Activated naive CD8-positive, alpha-beta T cell treated with anti-CD3 and anti-CD28 coated beads, Interleukin-2, amount 10 ng/mL, durations not matched to agents 7 days and 5 days (primary cell): ENCODE measurements at regions not wholly inside any gene's neighbourhood (a gene's known extent, or its start where the extent isn't known, plus 50 kb on each side); places are given as distances from the start of the nearest gene placed in this dataset.

Experiments used
- ATAC-seq: fragments of 150-1000 bp; cut with Tn5 transposase; one replicate; pipeline ENCODE4 v1.10.0; 2021; ENCODE audit warnings: low read depth, moderate library complexity
- POLR2A ChIA-PET: fragments of 350-600 bp; sonication (Branson Sonifier 250); formaldehyde crosslinking; loops from one replicate; lab custom pipeline; 2021; ENCODE audit warnings: antibody characterized with exemption; lab: Charles Lee
- DNase-seq: peaks from one replicate; pipeline ENCODE4 v3.0.0; 2021
- H3K27ac Mint-ChIP-seq: one replicate; pipeline ENCODE4 v1.8.0; 2022; ENCODE audit warnings: mild to moderate bottlenecking, mixed read lengths
- H3K27me3 Mint-ChIP-seq: one replicate; pipeline ENCODE4 v1.8.0; 2022; ENCODE audit warnings: mild to moderate bottlenecking, moderate library complexity, mixed read lengths
- H3K36me3 Mint-ChIP-seq: one replicate; pipeline ENCODE4 v1.8.0; 2021; ENCODE audit warnings: mild to moderate bottlenecking, mixed read lengths
- H3K4me1 Mint-ChIP-seq: one replicate; pipeline ENCODE4 v1.8.0; 2021; ENCODE audit warnings: mixed read lengths
- H3K4me3 Mint-ChIP-seq: one replicate; pipeline ENCODE4 v1.8.0; 2022; ENCODE audit warnings: mild to moderate bottlenecking, moderate library complexity, mixed read lengths
- H3K9me3 Mint-ChIP-seq: one replicate; pipeline ENCODE4 v1.8.0; 2021; ENCODE audit warnings: mixed read lengths

DNA sequence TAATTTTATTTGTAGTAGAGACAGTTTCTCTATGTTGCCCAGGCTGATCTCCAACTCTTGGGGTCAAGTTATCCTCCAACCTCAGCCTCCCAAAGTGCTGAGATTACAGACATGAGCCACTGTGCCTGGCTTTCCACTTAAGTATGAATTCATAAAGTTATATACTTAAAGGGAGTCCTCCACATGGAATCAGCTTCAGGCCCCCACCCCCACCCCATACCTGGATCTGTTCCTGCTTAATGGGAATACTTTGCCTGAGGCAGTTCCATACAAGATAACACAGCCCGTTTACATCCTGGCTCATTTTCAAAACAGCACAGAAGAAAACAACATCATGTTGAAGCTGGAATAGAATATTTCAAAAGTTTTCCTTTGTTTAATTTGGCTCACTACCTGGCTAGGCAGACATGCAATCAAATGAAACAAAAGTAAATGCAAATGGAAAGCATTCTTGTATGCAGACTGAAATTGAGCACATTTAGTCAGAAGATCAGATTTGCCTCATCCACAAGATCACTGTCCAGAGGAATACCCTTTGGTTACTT lies 82.4 kb downstream of the FAT3 start:
- no peaks in the 10 kb centered on the region for H3K4me1 Mint-ChIP-seq

DNA sequence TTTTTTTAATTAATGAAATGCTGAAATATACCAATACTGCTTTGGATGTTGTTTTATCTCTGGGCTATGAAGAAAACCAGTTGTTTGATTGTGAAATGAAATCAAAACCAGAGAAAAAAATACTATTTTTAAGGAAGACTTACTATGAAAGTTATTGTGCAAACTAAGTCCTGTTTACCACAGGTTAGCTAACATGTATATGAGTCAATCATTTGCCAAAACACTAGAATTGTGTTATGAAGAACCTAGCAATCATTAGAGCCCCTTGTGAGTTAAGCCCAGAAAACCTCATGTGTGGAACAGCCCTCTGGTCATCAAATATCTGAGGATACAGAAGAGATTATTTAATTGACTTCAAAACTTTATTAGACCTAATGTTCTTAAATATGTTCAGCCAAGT lies 83.7 kb downstream of the FAT3 start:
- H3K27me3 Mint-ChIP-seq, result no peaks in the 10 kb centered on the region
- ATAC-seq (no peak), DNase-seq (no peak)
- POLR2A ChIA-PET, result no interaction called here
- no peaks in the 10 kb centered on the region for H3K4me1 Mint-ChIP-seq
- H3K4me3 Mint-ChIP-seq, result no peak overlapping the region
- H3K9me3 Mint-ChIP-seq, result no peaks in the 10 kb centered on the region
- no peaks in the 10 kb centered on the region for H3K36me3 Mint-ChIP-seq
- H3K27ac Mint-ChIP-seq, result no peak overlapping the region

More for the DNA sequence above, 82.4 kb downstream of the FAT3 start:
- no peak for ATAC-seq
- peaks cover 1% of the 10 kb centered on the region for H3K9me3 Mint-ChIP-seq
- H3K27ac Mint-ChIP-seq, result no peak overlapping the region
- H3K27me3 Mint-ChIP-seq, result no peaks in the 10 kb centered on the region
- no peaks in the 10 kb centered on the region for H3K36me3 Mint-ChIP-seq
- POLR2A ChIA-PET, result no interaction called here
- no peak for DNase-seq
- no peak overlapping the region for H3K4me3 Mint-ChIP-seq

DNA sequence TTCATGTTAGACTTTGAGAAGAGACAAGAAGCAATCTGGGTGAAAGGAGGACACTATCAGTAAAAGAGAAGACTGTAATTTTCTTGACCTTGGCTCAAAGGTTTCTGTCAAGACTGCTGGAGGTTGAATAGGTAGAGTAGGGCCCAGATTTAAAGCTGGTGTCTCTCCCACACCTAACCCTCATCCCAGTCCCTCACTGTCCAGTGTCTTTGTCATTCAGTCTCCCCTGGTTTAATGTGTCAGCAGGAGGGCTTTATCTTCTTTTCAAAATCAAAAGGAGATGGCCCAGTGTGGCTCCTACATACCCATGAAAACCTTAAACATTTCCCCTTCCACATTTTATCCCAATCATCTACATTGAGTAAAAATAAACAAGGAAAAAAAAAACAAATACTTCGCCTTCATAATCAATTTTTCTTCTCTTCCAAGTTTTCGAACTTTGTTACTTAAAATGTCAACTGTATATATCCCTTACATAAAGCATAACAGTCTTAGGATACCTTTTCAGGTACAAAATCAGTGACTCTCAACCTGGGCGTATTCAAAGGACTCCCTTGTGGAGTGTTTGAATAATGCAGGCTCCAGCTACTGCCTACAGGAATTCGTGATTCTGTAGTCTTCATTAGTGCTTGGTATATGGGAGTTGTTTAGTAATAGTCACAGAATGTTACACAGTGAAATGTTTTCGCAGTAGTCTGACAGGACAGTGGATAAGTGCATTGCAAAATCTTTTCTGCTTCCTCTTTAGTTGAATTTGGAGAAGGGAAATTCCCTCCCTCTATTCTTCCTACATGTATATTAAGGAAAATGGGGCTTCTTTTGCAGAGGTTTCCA lies 87.2 kb downstream of the FAT3 start:
- no peaks in the 10 kb centered on the region for H3K4me1 Mint-ChIP-seq
- H3K36me3 Mint-ChIP-seq, result no peaks in the 10 kb centered on the region
- POLR2A ChIA-PET, result no interaction called here
- H3K4me3 Mint-ChIP-seq, result no peak overlapping the region
- no peaks in the 10 kb centered on the region for H3K27me3 Mint-ChIP-seq
- H3K9me3 Mint-ChIP-seq, result no peaks in the 10 kb centered on the region
- ATAC-seq, result no peak
- DNase-seq, result no peak
- no peak overlapping the region for H3K27ac Mint-ChIP-seq

DNA sequence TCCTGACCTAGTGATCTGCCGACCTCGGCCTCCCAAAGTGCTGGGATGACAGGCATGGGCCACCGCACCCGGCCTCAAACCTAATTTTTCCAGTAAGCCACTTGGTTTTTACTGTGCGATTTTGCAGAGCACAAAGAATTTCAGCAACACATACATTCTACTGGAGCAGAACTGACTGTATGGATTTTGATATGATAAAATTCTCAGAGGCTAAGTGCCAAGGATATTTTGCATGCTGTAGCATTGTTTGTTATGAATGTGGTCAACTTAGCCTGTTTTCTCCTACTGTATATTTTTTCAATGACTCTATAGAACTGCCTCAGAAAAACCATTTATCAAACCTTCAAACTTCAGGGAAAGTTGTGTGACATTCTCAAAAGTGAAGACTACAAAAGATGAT lies 89.2 kb downstream of the FAT3 start:
- POLR2A ChIA-PET, result no interaction called here
- Mint-ChIP-seq H3K9me3 (no peaks in the 10 kb centered on the region), H3K27me3 (no peaks in the 10 kb centered on the region), H3K27ac (no peak overlapping the region), H3K4me3 (no peak overlapping the region), H3K4me1 (no peaks in the 10 kb centered on the region), H3K36me3 (no peaks in the 10 kb centered on the region)
- ATAC-seq (no peak), DNase-seq (no peak)

DNA sequence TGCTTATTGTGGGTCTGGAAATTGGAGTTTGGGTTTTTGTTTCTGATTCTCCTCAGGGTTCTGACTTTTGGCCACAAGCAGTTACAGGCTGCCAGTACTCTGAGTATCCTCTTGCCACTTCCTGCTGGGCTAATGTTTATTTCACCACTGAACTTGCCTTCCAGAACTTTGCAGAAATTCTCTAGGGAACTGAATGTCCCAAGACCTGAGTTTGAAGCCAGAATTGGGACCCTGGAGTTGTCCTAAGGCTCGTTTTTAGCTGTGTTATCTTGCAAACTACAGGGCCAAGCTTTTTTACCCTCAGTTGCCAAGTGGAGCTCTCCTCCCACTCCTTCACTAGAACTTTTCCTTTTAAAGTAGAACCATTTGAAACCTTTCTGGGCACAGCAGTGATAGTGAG lies 89.9 kb downstream of the FAT3 start:
- H3K4me1 Mint-ChIP-seq, result no peaks in the 10 kb centered on the region
- H3K27ac Mint-ChIP-seq, result no peak overlapping the region
- H3K36me3 Mint-ChIP-seq, result no peaks in the 10 kb centered on the region
- no peak for ATAC-seq
- H3K4me3 Mint-ChIP-seq, result no peak overlapping the region
- DNase-seq, result no peak
- POLR2A ChIA-PET, result no interaction called here
- H3K27me3 Mint-ChIP-seq, result no peaks in the 10 kb centered on the region
- H3K9me3 Mint-ChIP-seq, result peaks cover 2% of the 10 kb centered on the region

DNA sequence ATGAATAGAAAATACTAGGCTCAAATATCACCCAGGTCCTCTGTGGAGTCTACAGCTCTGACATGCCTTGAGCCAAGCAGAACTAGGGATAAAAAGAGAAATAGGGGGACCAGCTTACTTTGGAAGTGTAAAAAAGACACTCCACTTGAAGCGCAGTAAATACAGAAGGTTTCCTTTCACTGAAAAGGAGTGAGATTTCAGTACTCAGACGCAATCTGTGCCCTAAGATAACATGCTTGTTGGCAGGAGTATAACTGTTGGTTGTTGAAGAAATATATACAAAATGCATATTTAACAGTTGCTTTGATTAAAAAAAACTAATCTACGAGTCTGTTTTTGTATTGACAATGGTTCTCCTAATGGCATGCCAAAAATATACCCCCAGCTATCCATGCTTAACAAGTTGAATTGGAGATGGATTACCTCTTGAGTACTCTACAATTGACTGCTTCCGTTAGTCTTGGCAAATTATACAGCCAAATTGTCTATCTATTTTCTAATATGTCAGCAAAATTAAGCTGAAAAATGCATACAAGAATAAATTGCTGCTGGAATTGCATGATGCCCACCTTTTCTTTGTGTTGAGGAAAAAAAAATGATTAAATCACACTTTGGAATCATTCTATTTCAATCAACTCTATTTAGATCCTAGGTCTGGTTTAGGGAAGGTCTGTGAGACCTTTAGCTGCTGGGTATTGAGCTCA lies 91.6 kb downstream of the FAT3 start:
- peaks cover 3% of the 10 kb centered on the region for H3K9me3 Mint-ChIP-seq
- POLR2A ChIA-PET, result no interaction called here
- H3K27me3 Mint-ChIP-seq, result no peaks in the 10 kb centered on the region
- DNase-seq, result no peak
- H3K36me3 Mint-ChIP-seq, result no peaks in the 10 kb centered on the region
- no peaks in the 10 kb centered on the region for H3K4me1 Mint-ChIP-seq
- no peak overlapping the region for H3K27ac Mint-ChIP-seq
- ATAC-seq, result no peak
- H3K4me3 Mint-ChIP-seq, result no peak overlapping the region

DNA sequence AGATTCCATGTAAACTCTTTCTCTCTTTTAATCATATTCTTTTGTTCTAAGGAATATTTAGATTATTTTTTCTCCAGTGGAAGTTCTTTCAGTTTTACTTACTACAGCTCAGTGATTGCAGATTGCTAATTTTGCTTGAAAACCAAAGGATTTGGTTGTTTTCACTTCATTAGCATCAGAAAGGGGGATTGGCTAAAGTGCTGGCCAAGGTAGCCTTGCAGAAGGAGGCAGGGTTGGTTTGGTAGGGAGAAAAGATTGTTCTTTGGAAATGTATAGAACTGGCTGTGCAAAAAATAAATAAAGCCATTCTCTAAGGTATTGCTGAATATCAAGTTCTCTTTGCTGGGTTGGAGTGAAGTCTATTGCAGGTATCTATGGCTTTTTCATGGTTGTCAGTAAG lies 92.6 kb downstream of the FAT3 start:
- DNase-seq, result no peak
- POLR2A ChIA-PET, result no interaction called here
- H3K36me3 Mint-ChIP-seq, result no peaks in the 10 kb centered on the region
- ATAC-seq, result no peak
- H3K4me3 Mint-ChIP-seq, result no peak overlapping the region
- H3K27me3 Mint-ChIP-seq, result no peaks in the 10 kb centered on the region
- peaks cover 3% of the 10 kb centered on the region for H3K9me3 Mint-ChIP-seq
- no peaks in the 10 kb centered on the region for H3K4me1 Mint-ChIP-seq
- no peak overlapping the region for H3K27ac Mint-ChIP-seq

DNA sequence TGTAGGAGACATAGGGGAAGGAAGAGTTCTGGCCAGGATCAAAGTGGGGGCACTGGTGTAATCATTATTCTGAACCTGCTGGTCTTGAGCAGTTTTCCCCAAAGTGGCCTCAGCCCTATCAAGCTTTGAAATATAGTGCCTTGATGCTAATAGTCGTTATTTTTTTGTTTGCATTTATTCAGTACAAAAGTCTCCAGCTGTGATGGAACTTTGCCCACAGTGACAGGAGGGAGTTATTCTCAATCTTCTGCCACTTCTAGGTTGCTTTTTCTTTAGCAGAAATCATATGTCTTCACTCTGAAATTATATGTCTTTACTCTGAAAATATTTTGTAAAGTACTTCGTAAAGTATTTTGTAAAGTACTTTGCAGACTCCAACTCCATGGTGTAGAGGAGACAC lies 93.1 kb downstream of the FAT3 start:
- no peak for ATAC-seq
- H3K4me3 Mint-ChIP-seq, result no peak overlapping the region
- no peaks in the 10 kb centered on the region for H3K4me1 Mint-ChIP-seq
- H3K36me3 Mint-ChIP-seq, result no peaks in the 10 kb centered on the region
- H3K27me3 Mint-ChIP-seq, result no peaks in the 10 kb centered on the region
- no peak overlapping the region for H3K27ac Mint-ChIP-seq
- POLR2A ChIA-PET, result no interaction called here
- no peak for DNase-seq
- peaks cover 3% of the 10 kb centered on the region for H3K9me3 Mint-ChIP-seq

DNA sequence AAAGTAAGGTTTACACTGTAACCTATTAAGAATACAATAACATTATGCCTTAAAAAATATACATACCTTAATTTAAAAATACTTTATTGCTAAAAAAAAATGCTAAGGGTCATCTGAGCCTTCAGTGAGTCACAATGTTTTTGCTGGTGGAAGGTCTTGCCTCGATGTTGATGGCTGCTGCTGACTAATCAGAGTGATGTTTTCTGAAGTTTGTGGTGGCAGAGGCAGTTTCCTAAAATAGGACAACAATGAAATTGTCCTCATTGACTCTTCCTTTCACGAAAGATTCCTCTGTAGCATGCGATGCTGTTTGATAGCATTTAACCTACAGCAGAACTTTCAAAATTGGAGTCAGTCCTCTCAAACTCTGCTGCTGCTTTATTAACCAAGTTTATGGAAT lies 97.6 kb downstream of the FAT3 start:
- no peak for ATAC-seq
- H3K27ac Mint-ChIP-seq, result no peak overlapping the region
- peaks cover 3% of the 10 kb centered on the region for H3K9me3 Mint-ChIP-seq
- H3K36me3 Mint-ChIP-seq, result no peaks in the 10 kb centered on the region
- H3K27me3 Mint-ChIP-seq, result no peaks in the 10 kb centered on the region
- POLR2A ChIA-PET, result no interaction called here
- no peaks in the 10 kb centered on the region for H3K4me1 Mint-ChIP-seq
- no peak overlapping the region for H3K4me3 Mint-ChIP-seq
- no peak for DNase-seq

DNA sequence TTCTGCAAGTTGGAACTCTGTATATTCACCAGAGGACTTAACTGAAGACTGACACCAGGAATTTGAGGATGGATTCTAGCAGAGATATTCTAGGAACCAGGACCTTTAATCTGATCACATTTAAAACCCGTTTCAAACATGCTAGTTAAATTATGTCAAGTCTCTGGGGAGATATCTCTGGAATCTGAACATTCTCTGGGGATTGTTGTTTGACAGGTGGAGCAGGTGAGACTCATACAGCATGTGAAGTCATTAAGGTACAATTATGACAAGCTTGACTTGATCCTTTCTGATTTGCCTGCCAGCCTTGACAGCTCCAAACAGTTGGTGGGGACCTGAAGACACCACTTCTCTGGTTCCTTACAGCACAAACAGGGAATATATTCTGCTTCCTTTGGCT lies 100.3 kb downstream of the FAT3 start:
- ATAC-seq (no peak), DNase-seq (no peak)
- Mint-ChIP-seq H3K4me3 (no peak overlapping the region), H3K27me3 (no peaks in the 10 kb centered on the region), H3K36me3 (no peaks in the 10 kb centered on the region), H3K9me3 (no peaks in the 10 kb centered on the region), H3K27ac (no peak overlapping the region), H3K4me1 (no peaks in the 10 kb centered on the region)
- POLR2A ChIA-PET, result no interaction called here

DNA sequence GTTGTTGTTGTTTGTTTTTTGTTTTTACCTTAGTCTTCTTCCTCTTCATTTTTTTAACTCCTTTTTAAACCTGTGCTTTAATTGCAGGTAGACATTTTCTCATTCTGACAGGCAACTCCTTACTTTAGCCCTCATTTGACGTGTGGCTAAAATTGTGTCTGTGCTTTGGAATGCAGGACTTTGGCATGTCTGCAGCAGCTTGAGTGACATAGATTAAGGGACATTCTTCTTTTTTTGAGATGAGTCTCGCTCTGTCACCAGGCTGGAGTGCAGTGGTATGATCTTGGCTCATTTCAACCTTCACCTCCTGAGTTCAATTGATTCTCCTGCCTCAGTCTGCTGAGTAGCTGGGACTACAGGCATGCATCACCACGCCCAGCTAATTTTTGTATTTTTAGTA lies 100.8 kb downstream of the FAT3 start:
- Mint-ChIP-seq H3K4me1 (no peaks in the 10 kb centered on the region), H3K27me3 (no peaks in the 10 kb centered on the region), H3K36me3 (no peaks in the 10 kb centered on the region), H3K4me3 (no peak overlapping the region), H3K27ac (no peak overlapping the region), H3K9me3 (no peaks in the 10 kb centered on the region)
- no peak for DNase-seq
- POLR2A ChIA-PET, result no interaction called here
- no peak for ATAC-seq

DNA sequence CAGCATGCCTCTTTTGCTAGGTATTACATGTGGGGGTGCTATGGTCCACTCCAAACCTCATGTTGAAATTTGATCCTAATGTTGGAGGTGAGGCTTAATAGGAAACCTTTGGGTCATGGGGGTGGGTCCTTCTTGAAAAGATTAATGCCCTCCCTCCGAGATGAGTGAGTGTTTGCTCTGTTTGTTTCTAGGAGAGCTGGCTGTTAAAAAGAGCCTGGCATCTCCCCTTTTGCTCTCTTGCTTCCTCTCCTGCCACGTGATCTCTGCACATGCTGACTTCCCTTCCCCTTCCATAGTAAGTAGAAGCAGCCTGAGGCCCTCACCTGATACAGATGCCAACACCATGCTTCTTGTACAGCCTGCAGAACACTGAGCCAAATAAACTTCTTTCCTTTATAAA lies 104.5 kb downstream of the FAT3 start:
- POLR2A ChIA-PET, result no interaction called here
- H3K27me3 Mint-ChIP-seq, result no peaks in the 10 kb centered on the region
- no peak overlapping the region for H3K27ac Mint-ChIP-seq
- no peak for DNase-seq
- no peaks in the 10 kb centered on the region for H3K9me3 Mint-ChIP-seq
- no peaks in the 10 kb centered on the region for H3K4me1 Mint-ChIP-seq
- no peak for ATAC-seq
- H3K36me3 Mint-ChIP-seq, result no peaks in the 10 kb centered on the region
- H3K4me3 Mint-ChIP-seq, result no peak overlapping the region

DNA sequence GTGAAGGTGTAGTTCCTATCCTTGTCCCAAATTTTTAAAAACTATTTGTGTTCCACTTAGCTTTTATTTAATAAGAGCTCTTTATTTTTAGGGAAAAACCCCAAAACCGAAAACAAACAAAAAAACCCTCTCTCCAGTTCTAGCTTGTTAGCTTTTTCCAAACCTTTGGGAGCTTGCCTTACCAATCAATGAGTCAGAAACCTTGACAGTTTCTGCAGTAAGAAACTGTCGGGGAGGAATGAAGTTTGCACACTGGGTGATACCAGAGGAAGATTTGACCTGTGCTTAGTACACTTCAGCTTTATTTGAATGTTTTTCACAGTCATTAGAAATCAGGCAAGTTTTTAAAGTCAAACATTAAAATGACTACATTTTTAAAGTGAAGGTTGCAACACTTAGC lies 105.0 kb downstream of the FAT3 start:
- Mint-ChIP-seq H3K9me3 (no peaks in the 10 kb centered on the region), H3K36me3 (no peaks in the 10 kb centered on the region), H3K4me3 (no peak overlapping the region), H3K27me3 (no peaks in the 10 kb centered on the region), H3K4me1 (no peaks in the 10 kb centered on the region), H3K27ac (no peak overlapping the region)
- POLR2A ChIA-PET, result no interaction called here
- DNase-seq (no peak), ATAC-seq (no peak)

DNA sequence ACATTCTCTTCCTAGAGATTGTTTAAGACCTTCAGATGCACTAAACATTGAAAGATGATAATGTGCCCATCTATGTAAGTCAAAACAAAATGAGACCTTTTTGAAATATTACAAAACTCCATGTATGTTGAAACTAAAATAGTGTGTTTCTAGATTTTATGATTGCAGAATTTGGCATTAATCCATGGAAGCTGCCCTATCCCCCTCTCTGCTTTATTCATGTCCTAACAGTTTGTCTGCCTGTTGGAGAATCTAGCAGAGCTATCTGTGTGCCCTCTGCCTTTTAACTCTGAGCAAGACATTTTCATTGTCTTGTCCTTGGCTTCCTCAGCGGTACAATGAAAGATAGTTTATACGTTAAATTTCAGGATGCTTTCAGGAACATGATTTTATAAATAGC lies 105.5 kb downstream of the FAT3 start:
- H3K9me3 Mint-ChIP-seq, result no peaks in the 10 kb centered on the region
- no peak for DNase-seq
- no peaks in the 10 kb centered on the region for H3K36me3 Mint-ChIP-seq
- ATAC-seq, result no peak
- no peak overlapping the region for H3K27ac Mint-ChIP-seq
- H3K4me1 Mint-ChIP-seq, result no peaks in the 10 kb centered on the region
- H3K4me3 Mint-ChIP-seq, result no peak overlapping the region
- no peaks in the 10 kb centered on the region for H3K27me3 Mint-ChIP-seq
- POLR2A ChIA-PET, result no interaction called here
